DOHH2 (cell line): ENCODE measurements at regions not wholly inside any gene's neighbourhood (a gene's known extent, or its start where the extent isn't known, plus 50 kb on each side); places are given as distances from the start of the nearest gene placed in this dataset.

Source experiments
- CTCF ChIP-seq: fragments of 200-600 bp; sonication (generic); IDR thresholded peaks from one replicate; pipeline ENCODE4 v1.5.1; 2014; ENCODE audit warnings: antibody characterized with exemption, mild to moderate bottlenecking, low read depth, low read length; ENCODE audit not compliant: poor library complexity, severe bottlenecking
- EZH2phosphoT487 ChIP-seq: fragments of 200-600 bp; sonication (generic); IDR thresholded peaks from 2 replicates; pipeline ENCODE4 v1.6.1; 2017; ENCODE audit warnings: borderline replicate concordance, mild to moderate bottlenecking, antibody characterized with exemption, low read length, moderate library complexity, mixed read lengths

GRCh38 chr3:22671848-22672247, 531.3 kb upstream of the UBE2E2 start:
- TF ChIP-seq CTCF (no peak), EZH2phosphoT487 (no peak)
